ENCODE measurements at regions not wholly inside any gene's neighbourhood (a gene's known extent, or its start where the extent isn't known, plus 50 kb on each side); places are given as distances from the start of the nearest gene placed in this dataset.
"Not testable (repeated sequence)": the region's sequence is repeated elsewhere in the genome, so short reads cannot be mapped to it uniquely, and the experiment has no call there.

- DNase-seq, result no peak
Measured at GRCh38 chr1:212495766-212496494, 63.2 kb downstream of the NENF start.

GRCh38 chr1:212496682-212497081, 64.0 kb downstream of the NENF start:
- DNase-seq, result no peak

GRCh38 chr1:212497553-212497952, 64.8 kb downstream of the NENF start:
- DNase-seq, result no peak

GRCh38 chr1:212498283-212499040, 65.7 kb downstream of the NENF start:
- peak; percentile 42 to 87 for DNase-seq

- DNase-seq, result no peak
Measured at GRCh38 chr1:212500351-212500750, 67.6 kb downstream of the NENF start.

- no peak for DNase-seq
Measured at GRCh38 chr1:212500983-212501382, 68.3 kb downstream of the NENF start.

- DNase-seq, result no peak
Measured at GRCh38 chr1:212503714-212504113, 71.0 kb downstream of the NENF start.

- DNase-seq, result no peak
Measured at GRCh38 chr1:212504171-212504803, 71.6 kb downstream of the NENF start.

- DNase-seq, result no peak
Measured at GRCh38 chr1:212506666-212507065, 73.9 kb downstream of the NENF start.

- DNase-seq, result no peak
Measured at GRCh38 chr1:212507369-212507768, 74.6 kb downstream of the NENF start.

- peak in 1 of 2 experiments; percentile 16 for DNase-seq
Measured at GRCh38 chr1:212512816-212513559, 80.3 kb downstream of the NENF start.

- no peak for DNase-seq
Measured at GRCh38 chr1:212513586-212513985, 80.9 kb downstream of the NENF start.

- no peak for DNase-seq
Measured at GRCh38 chr1:212514056-212514614, 81.4 kb downstream of the NENF start.

- no peak for DNase-seq
Measured at GRCh38 chr1:212514782-212515181, 82.1 kb downstream of the NENF start.

GRCh38 chr1:212515329-212515760, 82.6 kb downstream of the NENF start:
- peak; percentile 39 to 63 for DNase-seq

GRCh38 chr1:212516012-212516411, 83.3 kb downstream of the NENF start:
- DNase-seq, result not testable (repeated sequence)

- DNase-seq, result no peak
Measured at GRCh38 chr1:212518188-212519054, 85.7 kb downstream of the NENF start.

GRCh38 chr1:212519131-212519530, 86.4 kb downstream of the NENF start:
- DNase-seq, result no peak

GRCh38 chr1:212520299-212520698, 87.6 kb downstream of the NENF start:
- DNase-seq, result no peak

- DNase-seq, result no peak
Measured at GRCh38 chr1:212520746-212521145, 87.8 kb upstream of the ATF3 start.

GRCh38 chr1:212525479-212526110, 83.0 kb upstream of the ATF3 start:
- DNase-seq, result no peak

All from NCI-H2081 (cell line).